NCI-H345 treated with DMSO at 0.1 percent for 48 hours (cell line): ENCODE measurements at regions not wholly inside any gene's neighbourhood (a gene's known extent, or its start where the extent isn't known, plus 50 kb on each side); places are given as distances from the start of the nearest gene placed in this dataset.

Source experiments
- DNase-seq: peaks from one replicate; lab custom pipeline; 2025; ENCODE audit not compliant: unreplicated experiment; lab: John Stamatoyannopoulos, UW

GRCh38 chr11:80414181-80415165, 973.6 kb upstream of the TENM4 start:
- DNase-seq, result no peak

GRCh38 chr11:80412604-80413003, 971.8 kb upstream of the TENM4 start:
- DNase-seq, result no peak

- no peak for DNase-seq
These were observed 952.4 kb upstream of the TENM4 start for GRCh38 chr11:80393210-80393609.

- DNase-seq, result no peak
These were observed 949.7 kb upstream of the TENM4 start for GRCh38 chr11:80390505-80390904.

- DNase-seq, result no peak
These were observed 947.7 kb upstream of the TENM4 start for GRCh38 chr11:80388536-80388935.

DNA sequence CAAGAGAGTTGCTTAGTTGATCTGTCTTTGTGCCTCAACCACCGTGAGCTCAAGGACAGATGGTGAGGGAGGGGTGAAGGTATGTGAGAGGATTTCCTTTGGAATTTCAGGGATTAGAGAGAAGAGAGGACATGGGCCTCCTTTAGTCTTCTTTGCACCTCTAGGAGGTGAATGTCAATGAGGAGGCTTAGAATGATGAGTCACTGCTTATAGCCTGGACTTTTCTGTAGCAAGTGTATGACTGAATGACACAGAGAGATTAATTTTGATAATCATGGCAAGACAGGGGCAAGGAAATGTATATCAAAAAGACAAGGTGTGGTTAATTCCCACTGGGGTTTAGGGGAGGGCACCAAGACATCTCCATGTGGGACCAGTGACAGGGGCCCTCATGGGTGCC, 947.3 kb upstream of the TENM4 start:
- no peak for DNase-seq

DNA sequence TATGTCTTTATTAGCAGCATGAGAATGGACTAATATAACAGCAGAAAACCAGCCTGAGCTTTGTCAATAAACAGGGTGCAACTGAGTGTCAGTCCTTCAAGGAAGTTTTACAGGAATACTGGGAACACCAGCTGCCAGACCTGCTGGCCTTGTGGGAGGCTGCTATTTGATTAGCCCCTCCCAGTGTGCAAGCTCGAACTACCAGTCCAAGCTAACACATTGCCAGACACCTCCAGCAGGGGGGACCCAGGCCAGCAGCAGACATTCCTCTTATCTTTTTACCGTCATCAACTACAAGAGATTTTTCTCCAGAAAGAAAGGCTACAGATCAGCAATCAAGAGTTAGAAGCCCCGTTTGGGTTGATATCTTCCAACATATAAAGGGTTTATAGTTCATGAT, 942.8 kb upstream of the TENM4 start:
- DNase-seq, result no peak

DNA sequence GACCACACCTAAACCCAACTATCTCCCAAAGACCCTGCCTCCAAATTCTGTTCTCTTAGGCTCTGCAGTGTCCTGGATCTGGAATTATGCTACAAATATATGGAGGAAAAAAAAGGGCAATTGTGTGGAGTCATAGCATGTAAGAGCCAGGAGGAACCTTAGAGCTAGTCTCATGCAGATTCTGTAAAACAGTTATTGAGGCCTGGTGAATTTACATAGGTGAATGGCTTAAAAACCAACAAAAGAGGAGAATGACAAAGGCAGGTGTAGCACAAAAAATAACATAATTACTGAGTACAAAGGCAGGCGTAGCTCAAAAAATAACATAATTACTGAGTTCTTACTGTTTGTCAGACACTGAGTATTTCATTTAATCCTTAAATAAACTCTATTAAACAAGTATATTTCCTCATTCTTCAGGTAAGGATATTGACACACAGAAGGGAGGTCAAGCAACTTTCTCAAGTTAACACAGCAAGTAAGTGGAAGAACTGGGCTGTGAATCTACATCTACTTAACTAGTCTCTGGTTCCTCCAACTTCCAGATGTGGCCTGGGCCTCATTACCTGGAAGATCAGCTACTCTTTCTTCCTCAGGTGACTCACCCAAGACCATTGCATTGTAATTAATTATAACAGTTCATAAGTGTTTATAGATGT, 938.9 kb upstream of the TENM4 start:
- DNase-seq, result no peak

- DNase-seq, result no peak
These were observed 931.1 kb upstream of the TENM4 start for GRCh38 chr11:80371931-80372330.

DNA sequence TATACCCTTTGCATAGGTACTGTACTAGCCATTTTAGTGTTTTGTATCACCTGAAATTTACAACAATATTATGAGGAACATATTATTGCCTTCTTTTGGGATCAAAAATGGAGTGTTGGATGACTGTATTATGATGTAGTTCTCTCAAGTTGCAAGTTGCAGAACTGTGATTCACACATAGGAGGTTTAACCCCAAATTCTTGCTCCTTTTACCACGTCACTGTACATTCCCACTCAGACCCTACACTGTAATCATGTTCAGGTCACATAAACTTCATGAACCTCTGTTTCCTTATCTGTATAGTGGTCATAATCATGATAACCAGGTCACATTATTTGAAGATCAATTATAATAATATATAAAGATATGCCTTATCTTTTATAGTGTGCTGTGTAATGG, 925.1 kb upstream of the TENM4 start:
- no peak for DNase-seq

GRCh38 chr11:80365076-80365725, 924.4 kb upstream of the TENM4 start:
- no peak for DNase-seq

- no peak for DNase-seq
These were observed 921.9 kb upstream of the TENM4 start for GRCh38 chr11:80362563-80363340.

DNA sequence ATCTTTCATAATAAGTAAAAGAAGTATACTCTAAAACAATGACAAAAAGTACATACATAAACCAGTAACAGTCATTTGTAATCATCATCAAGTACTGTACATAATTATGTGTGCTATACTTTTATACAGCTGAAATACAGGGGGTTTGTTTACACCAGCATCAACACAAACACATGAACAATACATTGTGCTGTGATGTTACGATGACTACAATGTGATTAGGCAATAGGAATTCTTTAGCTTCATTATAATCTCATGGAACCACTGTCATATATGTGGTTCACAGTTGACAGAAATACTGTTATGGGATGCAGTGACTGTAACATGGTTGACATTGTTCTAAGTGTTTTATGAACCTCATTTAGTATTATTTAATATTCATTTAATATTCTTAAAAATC, 914.4 kb upstream of the TENM4 start:
- DNase-seq, result no peak

DNA sequence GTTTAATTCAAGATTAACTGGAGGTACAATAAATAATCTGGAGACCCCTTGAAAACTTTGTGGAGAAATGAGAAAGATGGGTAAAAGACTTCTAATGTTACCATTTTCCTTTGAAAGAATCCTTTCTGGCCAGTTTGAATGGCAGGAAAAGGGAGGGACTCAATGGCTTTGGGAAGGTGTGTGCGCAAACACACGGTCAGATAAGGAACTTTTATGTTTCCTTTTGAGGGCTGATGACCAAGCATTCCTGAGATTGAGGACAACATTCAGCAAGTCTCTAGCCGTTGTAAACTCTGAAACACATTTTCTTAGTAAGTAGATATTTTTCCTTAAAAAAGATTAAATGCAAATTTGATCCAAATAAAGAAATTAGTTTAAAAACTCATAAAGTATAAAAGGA, 909.7 kb upstream of the TENM4 start:
- no peak for DNase-seq

DNA sequence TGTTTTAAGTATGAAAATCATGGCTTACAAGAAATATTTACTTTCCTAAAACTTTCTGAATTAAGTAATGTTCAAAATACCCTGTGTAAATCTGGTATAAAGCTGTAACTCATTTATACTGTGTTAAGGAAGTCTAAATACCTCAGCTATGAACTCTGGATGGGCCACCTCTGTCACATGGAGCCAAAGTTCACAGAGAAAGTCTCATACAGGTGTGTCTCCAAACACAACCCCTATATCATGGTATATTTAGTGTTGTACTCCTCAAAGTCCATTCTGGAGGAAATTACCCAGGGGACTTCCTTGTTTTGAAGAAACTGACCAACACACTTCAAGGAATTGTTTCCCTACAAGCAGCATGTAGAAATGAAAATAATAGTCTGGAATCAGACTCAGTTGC, 909.2 kb upstream of the TENM4 start:
- DNase-seq, result no peak

GRCh38 chr11:80346353-80347059, 905.7 kb upstream of the TENM4 start:
- DNase-seq, result no peak

- DNase-seq, result no peak
These were observed 902.6 kb upstream of the TENM4 start for GRCh38 chr11:80343436-80343835.

DNA sequence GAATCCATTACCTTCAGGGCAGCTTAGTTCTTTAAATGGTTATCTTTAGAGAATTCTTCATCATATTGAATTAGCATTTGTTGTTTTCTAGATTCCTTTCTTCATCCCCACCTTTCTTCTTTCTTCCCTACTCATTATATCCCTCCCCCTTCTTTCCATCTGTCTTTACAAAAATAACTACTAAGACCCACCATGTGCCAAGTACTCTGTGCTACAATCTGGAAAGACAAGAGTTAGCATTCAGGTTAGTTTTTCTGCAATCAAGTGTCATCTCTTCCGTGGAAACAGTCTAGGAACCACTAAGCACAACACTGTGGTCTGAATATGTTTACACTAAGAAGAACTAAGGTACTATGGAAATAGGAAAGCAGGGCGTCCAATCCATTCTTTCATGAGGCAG, 897.4 kb upstream of the TENM4 start:
- no peak for DNase-seq

DNA sequence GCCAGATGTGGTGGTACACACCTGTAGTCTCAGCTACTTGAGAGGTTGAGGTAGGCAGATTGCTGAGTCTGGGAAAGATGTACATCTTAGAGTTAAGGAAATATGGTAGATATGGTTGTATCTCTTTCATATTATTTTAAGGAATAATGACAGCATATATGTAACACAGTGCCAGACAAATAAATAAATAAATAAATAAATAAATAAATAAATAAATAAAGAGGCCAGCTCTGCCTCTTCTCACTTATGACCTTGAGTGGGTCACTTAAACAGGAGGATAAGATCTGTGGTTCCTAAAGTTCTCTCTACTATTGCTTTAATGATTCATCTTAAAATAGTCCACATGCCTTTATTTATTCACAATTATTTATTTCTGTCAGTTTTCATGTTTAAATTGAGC, 890.9 kb upstream of the TENM4 start:
- no peak for DNase-seq

- no peak for DNase-seq
These were observed 889.4 kb upstream of the TENM4 start for GRCh38 chr11:80330264-80330663.
